ENCODE measurements at regions not wholly inside any gene's neighbourhood (a gene's known extent, or its start where the extent isn't known, plus 50 kb on each side); places are given as distances from the start of the nearest gene placed in this dataset.
"Not testable (repeated sequence)": the region's sequence is repeated elsewhere in the genome, so short reads cannot be mapped to it uniquely, and the experiment has no call there.

DNA sequence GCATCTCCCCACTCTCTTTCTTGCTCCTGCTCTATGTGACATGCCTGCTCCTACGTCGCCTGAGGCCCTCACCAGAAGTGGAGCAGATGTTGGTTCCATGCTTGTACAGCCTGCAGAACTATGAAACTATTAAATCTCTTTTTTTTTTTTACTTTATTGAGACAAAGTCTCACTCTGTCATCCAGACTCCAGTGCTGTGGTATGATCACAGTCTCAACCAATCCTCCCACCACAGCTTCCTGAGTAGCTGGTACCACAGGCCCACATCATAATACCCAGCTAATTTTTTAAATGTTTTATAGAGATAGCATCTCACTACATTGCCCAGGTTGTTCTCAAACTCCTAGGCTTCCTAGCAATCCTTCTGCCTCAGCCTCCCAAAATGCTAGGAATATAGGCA lies 1067.7 kb downstream of the PCDH9 start:
- TF ChIP-seq, protein P1, sequence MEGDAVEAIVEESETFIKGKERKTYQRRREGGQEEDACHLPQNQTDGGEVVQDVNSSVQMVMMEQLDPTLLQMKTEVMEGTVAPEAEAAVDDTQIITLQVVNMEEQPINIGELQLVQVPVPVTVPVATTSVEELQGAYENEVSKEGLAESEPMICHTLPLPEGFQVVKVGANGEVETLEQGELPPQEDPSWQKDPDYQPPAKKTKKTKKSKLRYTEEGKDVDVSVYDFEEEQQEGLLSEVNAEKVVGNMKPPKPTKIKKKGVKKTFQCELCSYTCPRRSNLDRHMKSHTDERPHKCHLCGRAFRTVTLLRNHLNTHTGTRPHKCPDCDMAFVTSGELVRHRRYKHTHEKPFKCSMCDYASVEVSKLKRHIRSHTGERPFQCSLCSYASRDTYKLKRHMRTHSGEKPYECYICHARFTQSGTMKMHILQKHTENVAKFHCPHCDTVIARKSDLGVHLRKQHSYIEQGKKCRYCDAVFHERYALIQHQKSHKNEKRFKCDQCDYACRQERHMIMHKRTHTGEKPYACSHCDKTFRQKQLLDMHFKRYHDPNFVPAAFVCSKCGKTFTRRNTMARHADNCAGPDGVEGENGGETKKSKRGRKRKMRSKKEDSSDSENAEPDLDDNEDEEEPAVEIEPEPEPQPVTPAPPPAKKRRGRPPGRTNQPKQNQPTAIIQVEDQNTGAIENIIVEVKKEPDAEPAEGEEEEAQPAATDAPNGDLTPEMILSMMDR (IDR thresholded peaks at IDR 0.05) = no peak
- no peak for DNase-seq (ENCODE audit: low spot score)
- no peak for ATAC-seq (ENCODE audit: low FRiP score)

DNA sequence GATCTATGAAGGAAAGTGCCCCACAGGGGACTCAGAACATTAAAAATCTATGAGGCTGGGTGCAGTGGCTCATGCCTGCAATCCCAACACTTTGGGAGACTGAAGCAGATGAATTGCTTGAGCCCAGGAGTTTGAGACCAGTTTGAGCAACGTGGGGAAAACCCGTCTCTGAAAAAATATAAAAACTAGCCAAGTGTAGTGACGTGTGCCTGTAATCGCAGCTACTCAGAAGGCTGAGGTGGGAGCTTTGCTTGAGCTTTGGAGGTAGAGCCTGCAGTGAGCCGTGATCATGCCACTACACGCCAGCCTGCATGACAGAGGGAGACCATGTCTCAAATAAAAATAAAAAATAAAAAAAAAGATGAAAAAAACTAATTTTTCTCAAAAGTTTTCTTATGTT lies 1070.6 kb downstream of the PCDH9 start:
- DNase-seq (ENCODE audit: low spot score) (no peak), ATAC-seq (ENCODE audit: low FRiP score) (no peak)
- TF ChIP-seq, protein P1 (IDR thresholded peaks at IDR 0.05) = no peak

DNA sequence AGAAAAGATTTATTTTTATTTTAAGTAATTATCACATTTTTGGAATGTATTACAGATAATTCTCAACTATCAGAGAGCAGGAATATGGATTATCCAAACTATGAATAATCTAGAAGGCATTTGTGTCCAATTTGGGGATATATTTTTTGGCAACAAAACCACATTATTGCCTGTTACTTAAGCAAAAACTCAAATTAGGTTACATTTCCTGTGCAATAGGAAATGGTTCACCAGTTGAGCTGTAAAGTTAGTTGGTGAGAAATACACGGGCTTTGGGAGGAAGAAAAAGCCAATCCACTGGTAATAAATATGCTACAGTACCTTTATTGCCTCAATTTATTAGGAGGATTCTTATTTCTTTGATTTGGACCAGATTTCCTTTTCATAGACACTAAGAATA lies 1075.2 kb downstream of the PCDH9 start:
- DNase-seq (ENCODE audit: low spot score) = no peak
- no peak for ATAC-seq (ENCODE audit: low FRiP score)
- TF ChIP-seq, protein P1 (IDR thresholded peaks at IDR 0.05) = no peak

DNA sequence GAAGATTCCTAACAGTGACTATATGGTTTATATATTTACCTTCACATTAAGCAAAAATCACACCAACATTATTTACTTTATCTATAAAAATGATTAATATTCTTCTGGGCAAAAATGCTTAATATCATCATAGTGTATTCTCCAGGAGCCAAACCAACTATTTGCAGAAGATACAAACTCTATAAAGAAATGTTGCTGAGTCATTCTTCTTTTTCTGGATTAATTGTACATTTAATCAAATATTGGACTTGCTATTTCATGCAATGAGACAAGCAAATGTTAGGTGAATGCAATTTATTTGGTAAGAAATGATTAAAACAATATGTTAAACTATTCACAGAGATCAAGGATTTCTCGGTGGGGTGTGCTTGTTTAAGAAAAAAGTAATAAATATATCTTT lies 1075.8 kb downstream of the PCDH9 start:
- no peak for DNase-seq (ENCODE audit: low spot score)
- TF ChIP-seq, protein P1 (IDR thresholded peaks at IDR 0.05) = no peak
- ATAC-seq (ENCODE audit: low FRiP score) = no peak

DNA sequence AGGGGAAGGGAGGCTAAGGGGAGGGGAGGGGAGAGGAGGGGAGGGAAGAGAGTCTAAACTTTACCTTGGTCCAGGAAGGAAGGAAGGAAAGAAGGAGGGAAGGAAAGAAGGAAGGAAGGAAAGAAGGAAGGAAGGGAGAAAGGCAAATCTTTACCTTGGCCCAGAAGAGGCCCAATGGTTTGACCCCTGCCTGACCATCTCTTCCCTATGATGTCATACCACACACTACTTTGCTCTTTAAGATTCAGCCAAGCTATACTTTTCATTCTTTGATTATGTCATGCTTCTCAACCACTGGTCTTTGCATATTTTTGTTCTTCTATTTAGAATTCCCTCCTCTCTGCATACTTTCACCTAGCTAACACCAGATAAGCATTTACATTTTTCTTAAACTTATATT lies 1077.5 kb downstream of the PCDH9 start:
- TF ChIP-seq, protein P1 (IDR thresholded peaks at IDR 0.05) = no peak
- ATAC-seq (ENCODE audit: low FRiP score) = no peak
- DNase-seq (ENCODE audit: low spot score) = no peak

DNA sequence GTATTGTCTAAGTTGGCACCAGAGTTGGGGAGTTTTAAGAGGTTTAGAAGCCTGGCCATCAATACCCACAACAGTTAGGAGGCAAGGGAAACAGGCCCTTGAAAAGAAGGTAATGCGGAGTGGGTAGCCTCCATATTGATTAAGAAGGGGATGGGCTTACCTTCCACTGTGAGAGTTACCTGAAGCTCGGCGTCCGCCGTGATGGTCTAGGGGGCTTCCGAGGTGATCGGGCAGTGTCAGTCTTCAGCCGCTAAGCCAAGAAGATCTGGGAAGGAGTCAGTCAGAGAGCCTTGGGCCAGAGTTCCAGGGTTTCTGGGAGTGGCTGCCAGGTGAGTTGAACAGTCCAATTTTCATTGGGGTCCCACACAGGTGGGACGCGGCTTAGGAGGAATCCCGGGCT lies 1085.8 kb downstream of the PCDH9 start:
- not testable (repeated sequence) for ATAC-seq (ENCODE audit: low FRiP score); DNase-seq (ENCODE audit: low spot score)

DNA sequence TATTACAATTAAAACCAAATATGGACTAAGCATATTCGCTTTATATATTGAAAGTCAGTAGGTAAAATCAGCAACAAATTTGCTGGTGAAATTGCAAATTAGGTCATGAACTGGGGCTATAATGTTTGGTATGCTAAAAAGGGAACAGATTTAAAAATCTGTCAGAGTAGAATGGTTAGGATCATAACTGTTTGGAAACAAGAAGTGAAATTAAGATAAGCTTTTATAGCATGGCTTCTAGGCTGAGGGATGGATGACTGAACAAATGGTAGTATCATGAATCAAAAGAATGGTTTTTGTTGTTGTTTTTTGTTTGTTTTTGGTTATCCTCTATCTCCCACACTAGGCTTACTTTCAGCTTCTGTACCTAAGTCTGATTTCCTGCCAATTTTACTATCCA lies 1090.4 kb downstream of the PCDH9 start:
- no peak for ATAC-seq (ENCODE audit: low FRiP score)
- TF ChIP-seq, protein P1 (IDR thresholded peaks at IDR 0.05) = no peak

DNA sequence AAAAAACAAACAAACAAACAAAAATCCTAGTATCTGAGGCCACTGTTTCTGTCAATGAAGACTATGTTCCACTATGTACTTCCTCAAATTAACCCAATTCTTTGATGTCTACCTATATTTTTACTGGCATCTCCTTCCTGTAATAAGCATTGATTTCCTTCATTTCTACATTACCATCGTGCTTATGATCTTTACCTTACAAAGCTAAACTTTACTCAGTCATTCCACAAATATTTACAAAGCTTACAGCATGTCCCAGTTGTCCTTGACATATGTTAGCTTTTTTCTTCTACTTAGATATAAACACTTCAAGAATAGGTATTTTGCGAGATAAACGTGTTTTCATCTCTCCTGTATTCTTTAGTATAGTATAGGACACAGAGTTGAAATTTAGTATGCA lies 1090.9 kb downstream of the PCDH9 start:
- no peak for ATAC-seq (ENCODE audit: low FRiP score)
- TF ChIP-seq, protein P1 (IDR thresholded peaks at IDR 0.05) = no peak

More for the DNA sequence above, 1090.4 kb downstream of the PCDH9 start:
- DNase-seq (ENCODE audit: low spot score) = no peak

More for the DNA sequence above, 1090.9 kb downstream of the PCDH9 start:
- no peak for DNase-seq (ENCODE audit: low spot score)

Measured in omental fat pad (tissue), 3 donors.